ENCODE measurements at regions not wholly inside any gene's neighbourhood (a gene's known extent, or its start where the extent isn't known, plus 50 kb on each side); places are given as distances from the start of the nearest gene placed in this dataset.
"Not testable (repeated sequence)": the region's sequence is repeated elsewhere in the genome, so short reads cannot be mapped to it uniquely, and the experiment has no call there.

- peaks cover 0 to 8% of the 10 kb centered on the region in 2 donors for H3K27me3 Mint-ChIP-seq
- no peaks in the 10 kb centered on the region for H3K4me1 Mint-ChIP-seq
- H3K36me3 Mint-ChIP-seq = no peaks in the 10 kb centered on the region
- DNase-seq (no peak), ATAC-seq (replicated peaks) (no peak)
- no peak overlapping the region for H3K27ac Mint-ChIP-seq
- no peak overlapping the region for H3K4me3 Mint-ChIP-seq
- H3K9me3 Mint-ChIP-seq = peaks cover 2 to 4% of the 10 kb centered on the region in 2 donors
Measured at GRCh38 chr3:137820366-137820765, 56.3 kb downstream of the SOX14 start.

- no peaks in the 10 kb centered on the region for H3K36me3 Mint-ChIP-seq
- ATAC-seq (replicated peaks) (no peak), DNase-seq (no peak)
- no peaks in the 10 kb centered on the region for H3K4me1 Mint-ChIP-seq
- H3K9me3 Mint-ChIP-seq = peaks cover 7 to 12% of the 10 kb centered on the region in 2 donors
- no peak overlapping the region for H3K27ac Mint-ChIP-seq
- H3K4me3 Mint-ChIP-seq = no peak overlapping the region
- peaks cover 11 to 13% of the 10 kb centered on the region in 2 donors for H3K27me3 Mint-ChIP-seq
Measured at GRCh38 chr3:137835096-137835495, 71.0 kb downstream of the SOX14 start.

GRCh38 chr3:137845194-137845593 lies 81.1 kb downstream of the SOX14 start:
- DNase-seq = no peak

GRCh38 chr3:137845666-137846065 lies 81.6 kb downstream of the SOX14 start:
- Mint-ChIP-seq H3K4me3 (no peak overlapping the region), H3K4me1 (no peaks in the 10 kb centered on the region), H3K36me3 (no peaks in the 10 kb centered on the region), H3K9me3 (peaks cover 0 to 2% of the 10 kb centered on the region in 2 donors), H3K27ac (no peak overlapping the region), H3K27me3 (peaks cover 0 to 10% of the 10 kb centered on the region in 2 donors)
- ATAC-seq (replicated peaks) (no peak), DNase-seq (no peak)

More at GRCh38 chr3:137845194-137845593, 81.1 kb downstream of the SOX14 start:
- peaks cover 0 to 2% of the 10 kb centered on the region in 2 donors for H3K9me3 Mint-ChIP-seq
- ATAC-seq (replicated peaks) = no peak
- no peak overlapping the region for H3K27ac Mint-ChIP-seq
- peaks cover 0 to 10% of the 10 kb centered on the region in 2 donors for H3K27me3 Mint-ChIP-seq
- no peak overlapping the region for H3K4me3 Mint-ChIP-seq
- H3K4me1 Mint-ChIP-seq = no peaks in the 10 kb centered on the region
- H3K36me3 Mint-ChIP-seq = no peaks in the 10 kb centered on the region

- no peak for DNase-seq
- no peak overlapping the region for H3K27ac Mint-ChIP-seq
Measured at GRCh38 chr3:137852391-137852830, 88.3 kb downstream of the SOX14 start.

GRCh38 chr3:137854533-137855261 lies 90.6 kb downstream of the SOX14 start:
- H3K27ac Mint-ChIP-seq = no peak overlapping the region
- ATAC-seq (replicated peaks) = no peak
- no peaks in the 10 kb centered on the region for H3K27me3 Mint-ChIP-seq
- H3K9me3 Mint-ChIP-seq = peaks cover 0 to 3% of the 10 kb centered on the region in 2 donors
- no peak for DNase-seq
- H3K4me1 Mint-ChIP-seq = no peaks in the 10 kb centered on the region
- no peak overlapping the region for H3K4me3 Mint-ChIP-seq
- H3K36me3 Mint-ChIP-seq = no peaks in the 10 kb centered on the region

More at GRCh38 chr3:137852391-137852830, 88.3 kb downstream of the SOX14 start:
- no peaks in the 10 kb centered on the region for H3K36me3 Mint-ChIP-seq
- no peak overlapping the region for H3K4me3 Mint-ChIP-seq
- H3K27me3 Mint-ChIP-seq = no peaks in the 10 kb centered on the region
- no peaks in the 10 kb centered on the region for H3K4me1 Mint-ChIP-seq
- H3K9me3 Mint-ChIP-seq = peaks cover 0 to 3% of the 10 kb centered on the region in 2 donors
- no peak for ATAC-seq (replicated peaks)

GRCh38 chr3:137866001-137866400 lies 101.9 kb downstream of the SOX14 start:
- H3K9me3 Mint-ChIP-seq = peaks cover 2 to 15% of the 10 kb centered on the region in 2 donors
- H3K4me1 Mint-ChIP-seq = no peaks in the 10 kb centered on the region
- no peaks in the 10 kb centered on the region for H3K27me3 Mint-ChIP-seq
- DNase-seq = no peak
- ATAC-seq (replicated peaks) = no peak
- H3K4me3 Mint-ChIP-seq = no peak overlapping the region
- no peak overlapping the region for H3K27ac Mint-ChIP-seq
- H3K36me3 Mint-ChIP-seq = no peaks in the 10 kb centered on the region

GRCh38 chr3:137866933-137867332 lies 102.8 kb downstream of the SOX14 start:
- Mint-ChIP-seq H3K4me1 (no peaks in the 10 kb centered on the region), H3K27ac (no peak overlapping the region), H3K36me3 (no peaks in the 10 kb centered on the region), H3K4me3 (no peak overlapping the region), H3K27me3 (no peaks in the 10 kb centered on the region), H3K9me3 (peaks cover 11 to 21% of the 10 kb centered on the region in 2 donors)
- DNase-seq = no peak
- ATAC-seq (replicated peaks) = no peak

- Mint-ChIP-seq H3K36me3 (peaks cover 0 to 4% of the 10 kb centered on the region in 2 donors), H3K9me3 (peaks cover 11 to 26% of the 10 kb centered on the region in 2 donors), H3K27ac (no peak overlapping the region), H3K4me3 (no peak overlapping the region), H3K27me3 (no peaks in the 10 kb centered on the region), H3K4me1 (no peaks in the 10 kb centered on the region)
- ATAC-seq (replicated peaks) (no peak), DNase-seq (no peak)
Measured at GRCh38 chr3:137867611-137868010, 103.5 kb downstream of the SOX14 start.

- peaks cover 11 to 26% of the 10 kb centered on the region in 2 donors for H3K9me3 Mint-ChIP-seq
- no peak for DNase-seq
- H3K4me1 Mint-ChIP-seq = no peaks in the 10 kb centered on the region
- H3K4me3 Mint-ChIP-seq = no peak overlapping the region
- H3K36me3 Mint-ChIP-seq = peaks cover 0 to 4% of the 10 kb centered on the region in 2 donors
- no peaks in the 10 kb centered on the region for H3K27me3 Mint-ChIP-seq
- no peak for ATAC-seq (replicated peaks)
- no peak overlapping the region for H3K27ac Mint-ChIP-seq
Measured at GRCh38 chr3:137869022-137869421, 104.9 kb downstream of the SOX14 start.

GRCh38 chr3:137872589-137872988 lies 108.5 kb downstream of the SOX14 start:
- H3K4me3 Mint-ChIP-seq; DNase-seq; ATAC-seq (replicated peaks); H3K4me1 Mint-ChIP-seq; H3K27ac Mint-ChIP-seq; H3K36me3 Mint-ChIP-seq; H3K27me3 Mint-ChIP-seq: not testable (repeated sequence)
- peaks cover 25 to 36% of the 10 kb centered on the region in 2 donors for H3K9me3 Mint-ChIP-seq

- H3K36me3 Mint-ChIP-seq; H3K9me3 Mint-ChIP-seq; DNase-seq; ATAC-seq (replicated peaks); H3K27ac Mint-ChIP-seq; H3K4me3 Mint-ChIP-seq; H3K4me1 Mint-ChIP-seq; H3K27me3 Mint-ChIP-seq: not testable (repeated sequence)
Measured at GRCh38 chr3:137896842-137897241, 113.1 kb upstream of the CLDN18 start.

GRCh38 chr3:137906985-137907649 lies 102.8 kb upstream of the CLDN18 start:
- DNase-seq = no peak
- Mint-ChIP-seq H3K9me3 (peaks cover 14 to 21% of the 10 kb centered on the region in 2 donors), H3K27me3 (no peaks in the 10 kb centered on the region), H3K4me3 (no peak overlapping the region), H3K27ac (no peak overlapping the region), H3K4me1 (no peaks in the 10 kb centered on the region), H3K36me3 (no peaks in the 10 kb centered on the region)
- no peak for ATAC-seq (replicated peaks)

- peaks cover 6 to 7% of the 10 kb centered on the region in 2 donors for H3K27me3 Mint-ChIP-seq
- H3K27ac Mint-ChIP-seq = no peak overlapping the region
- no peaks in the 10 kb centered on the region for H3K4me1 Mint-ChIP-seq
- no peak for DNase-seq
- H3K36me3 Mint-ChIP-seq = no peaks in the 10 kb centered on the region
- no peak overlapping the region for H3K4me3 Mint-ChIP-seq
- no peak for ATAC-seq (replicated peaks)
- H3K9me3 Mint-ChIP-seq = peaks cover 2 to 4% of the 10 kb centered on the region in 2 donors
Measured at GRCh38 chr3:137924628-137925027, 85.3 kb upstream of the CLDN18 start.

GRCh38 chr3:137925080-137925479 lies 84.9 kb upstream of the CLDN18 start:
- Mint-ChIP-seq H3K27ac (no peak overlapping the region), H3K4me3 (no peak overlapping the region), H3K27me3 (peaks cover 2 to 4% of the 10 kb centered on the region in 2 donors), H3K4me1 (no peaks in the 10 kb centered on the region), H3K36me3 (no peaks in the 10 kb centered on the region), H3K9me3 (peaks cover 2 to 4% of the 10 kb centered on the region in 2 donors)
- DNase-seq = no peak
- no peak for ATAC-seq (replicated peaks)
